Effector memory CD4-positive, alpha-beta T cell (primary cell): ENCODE measurements at regions not wholly inside any gene's neighbourhood (a gene's known extent, or its start where the extent isn't known, plus 50 kb on each side); places are given as distances from the start of the nearest gene placed in this dataset.
"Not testable (repeated sequence)": the region's sequence is repeated elsewhere in the genome, so short reads cannot be mapped to it uniquely, and the experiment has no call there.

Experiments
- DNase-seq, 3 donors: peaks; one replicate each; pipeline ENCODE4 v3.0.0-alpha.2; 2020
- H3K27ac ChIP-seq: 2 replicates; pipeline ENCODE4 v1.7.0; 2013; ENCODE audit warnings: mild to moderate bottlenecking, low read length, moderate library complexity; ENCODE audit not compliant: insufficient read depth, poor library complexity, severe bottlenecking
- H3K27me3 ChIP-seq: replicated peaks from 2 replicates; pipeline ENCODE4 v1.7.0; 2013; ENCODE audit warnings: mild to moderate bottlenecking, low read length; ENCODE audit not compliant: insufficient read depth, control insufficient read depth, poor library complexity, severe bottlenecking
- H3K36me3 ChIP-seq: 2 replicates; pipeline ENCODE4 v1.7.0; 2013; ENCODE audit warnings: mild to moderate bottlenecking, low read length, moderate library complexity; ENCODE audit not compliant: control insufficient read depth, insufficient read depth
- H3K4me1 ChIP-seq: 2 replicates; pipeline ENCODE4 v1.7.0; 2013; ENCODE audit warnings: low read length, mild to moderate bottlenecking; ENCODE audit not compliant: control insufficient read depth, insufficient read depth, poor library complexity, severe bottlenecking
- H3K4me3 ChIP-seq: 2 replicates; pipeline ENCODE4 v1.7.0; 2013; ENCODE audit warnings: low read length, low read depth, mild to moderate bottlenecking; ENCODE audit not compliant: insufficient read depth, poor library complexity, severe bottlenecking
- H3K9me3 ChIP-seq: 2 replicates; pipeline ENCODE4 v1.7.0; 2013; ENCODE audit warnings: mild to moderate bottlenecking, low read length, moderate library complexity; ENCODE audit not compliant: control insufficient read depth

DNA sequence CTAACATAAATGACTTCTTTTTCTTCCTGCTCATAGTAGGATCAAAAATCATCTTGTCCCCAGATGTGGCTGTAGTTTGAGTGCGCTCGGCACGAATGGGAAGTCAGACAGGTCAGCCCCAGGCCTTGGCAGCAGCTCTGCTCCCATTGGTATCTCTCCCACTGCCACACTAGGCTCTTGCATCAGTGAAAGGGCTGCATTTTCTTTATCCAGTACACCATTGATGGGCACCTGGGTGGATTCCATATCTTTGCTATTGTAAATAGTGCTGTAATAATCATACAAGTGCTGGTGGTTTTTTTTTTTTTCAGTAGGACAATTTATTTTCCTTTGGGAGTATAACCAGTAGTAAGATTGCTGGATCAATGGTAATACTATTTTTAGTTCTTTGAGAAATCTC, 865.5 kb downstream of the CCDC85A start:
- Histone ChIP-seq H3K9me3 (no peaks in the 10 kb centered on the region), H3K27me3 (no peaks in the 10 kb centered on the region)
- DNase-seq = no peak

DNA sequence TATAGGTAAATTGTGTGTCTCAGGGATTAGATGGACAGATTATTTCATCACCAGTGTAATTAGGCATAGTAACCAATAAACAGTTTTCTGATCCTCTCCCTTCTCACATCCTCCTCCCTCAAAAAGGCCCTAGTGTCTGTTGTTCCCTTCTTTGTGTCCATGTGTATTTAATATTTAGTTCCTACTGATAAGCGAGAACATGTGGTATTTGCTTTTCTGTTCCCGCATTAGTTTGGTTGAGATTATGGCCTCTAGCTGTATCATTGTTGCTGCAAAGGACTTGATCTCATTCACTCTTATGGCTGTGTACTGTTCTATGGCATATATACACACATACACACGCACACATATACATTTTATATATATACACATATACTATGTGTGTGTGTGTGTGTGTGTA, 866.2 kb downstream of the CCDC85A start:
- DNase-seq = no peak

More for the DNA sequence above, 865.5 kb downstream of the CCDC85A start:
- Histone ChIP-seq H3K4me1 (no peaks in the 10 kb centered on the region), H3K27ac (no peak overlapping the region), H3K36me3 (no peaks in the 10 kb centered on the region), H3K4me3 (no peak overlapping the region)

DNA sequence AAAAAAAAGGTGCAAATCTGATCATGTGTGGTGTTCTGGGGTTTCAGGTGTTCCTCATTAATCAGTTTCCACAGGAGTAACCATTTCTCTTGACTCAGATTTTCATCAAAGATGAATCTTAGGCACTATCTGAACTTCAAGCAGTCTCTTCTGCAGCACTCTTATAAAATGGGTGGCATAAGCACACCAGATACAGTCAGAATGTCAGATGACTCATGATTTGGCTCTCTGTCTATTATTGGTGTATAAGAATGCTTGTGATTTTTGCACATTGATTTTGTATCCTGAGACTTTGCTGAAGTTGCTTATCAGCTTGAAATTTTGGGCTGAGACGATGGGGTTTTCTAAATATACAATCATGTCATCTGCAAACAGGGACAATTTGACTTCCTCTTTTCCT, 882.5 kb downstream of the CCDC85A start:
- not testable (repeated sequence) for H3K4me1 ChIP-seq, H3K4me3 ChIP-seq, H3K27ac ChIP-seq, H3K36me3 ChIP-seq, H3K27me3 ChIP-seq, DNase-seq, H3K9me3 ChIP-seq

More for the DNA sequence above, 866.2 kb downstream of the CCDC85A start:
- H3K36me3 ChIP-seq = no peaks in the 10 kb centered on the region
- H3K9me3 ChIP-seq = no peaks in the 10 kb centered on the region
- H3K27ac ChIP-seq = no peak overlapping the region
- no peaks in the 10 kb centered on the region for H3K27me3 ChIP-seq
- no peaks in the 10 kb centered on the region for H3K4me1 ChIP-seq
- no peak overlapping the region for H3K4me3 ChIP-seq

DNA sequence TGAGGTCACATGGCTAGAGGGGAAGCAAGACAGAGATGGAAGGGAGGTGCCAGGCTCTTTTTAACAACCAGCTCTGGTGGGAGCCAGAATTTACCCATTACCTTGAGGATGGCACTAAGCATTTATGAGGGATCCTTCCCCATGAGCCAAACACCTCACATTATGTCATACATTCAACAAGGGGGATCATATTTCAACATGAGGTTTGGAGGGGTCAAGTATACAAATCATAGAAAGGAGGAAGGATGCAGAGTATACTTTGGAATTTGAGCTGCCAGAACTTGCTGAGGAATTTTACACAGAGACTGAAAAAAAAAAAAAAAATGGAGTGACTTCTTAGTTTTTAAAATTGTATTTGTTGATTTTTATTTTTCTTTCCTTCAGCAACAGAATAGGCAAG, 891.4 kb downstream of the CCDC85A start:
- Histone ChIP-seq H3K4me1 (no peaks in the 10 kb centered on the region), H3K27me3 (no peaks in the 10 kb centered on the region), H3K27ac (no peak overlapping the region), H3K36me3 (no peaks in the 10 kb centered on the region), H3K4me3 (no peak overlapping the region), H3K9me3 (no peaks in the 10 kb centered on the region)
- DNase-seq = no peak

DNA sequence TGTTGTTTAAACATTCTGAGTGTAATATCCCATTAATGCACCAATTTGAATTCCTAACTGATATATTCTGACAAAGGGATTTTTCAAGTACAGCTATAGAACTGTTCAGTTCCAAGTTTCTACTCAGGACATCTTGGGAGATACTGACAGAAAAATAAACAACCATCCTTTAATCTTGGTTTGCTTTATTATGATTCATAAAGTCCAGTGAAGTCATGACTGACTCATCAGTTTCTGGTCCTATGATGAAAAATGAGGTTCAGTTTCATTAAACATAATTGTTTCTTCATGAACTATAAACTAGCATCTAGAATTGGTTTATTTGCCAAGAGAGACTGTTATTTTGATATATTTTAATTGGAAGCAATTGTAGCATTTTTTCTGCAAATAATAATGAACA, 896.2 kb downstream of the CCDC85A start:
- Histone ChIP-seq H3K4me3 (no peak overlapping the region), H3K27me3 (no peaks in the 10 kb centered on the region), H3K9me3 (no peaks in the 10 kb centered on the region), H3K27ac (no peak overlapping the region), H3K36me3 (no peaks in the 10 kb centered on the region), H3K4me1 (no peaks in the 10 kb centered on the region)
- DNase-seq = no peak

DNA sequence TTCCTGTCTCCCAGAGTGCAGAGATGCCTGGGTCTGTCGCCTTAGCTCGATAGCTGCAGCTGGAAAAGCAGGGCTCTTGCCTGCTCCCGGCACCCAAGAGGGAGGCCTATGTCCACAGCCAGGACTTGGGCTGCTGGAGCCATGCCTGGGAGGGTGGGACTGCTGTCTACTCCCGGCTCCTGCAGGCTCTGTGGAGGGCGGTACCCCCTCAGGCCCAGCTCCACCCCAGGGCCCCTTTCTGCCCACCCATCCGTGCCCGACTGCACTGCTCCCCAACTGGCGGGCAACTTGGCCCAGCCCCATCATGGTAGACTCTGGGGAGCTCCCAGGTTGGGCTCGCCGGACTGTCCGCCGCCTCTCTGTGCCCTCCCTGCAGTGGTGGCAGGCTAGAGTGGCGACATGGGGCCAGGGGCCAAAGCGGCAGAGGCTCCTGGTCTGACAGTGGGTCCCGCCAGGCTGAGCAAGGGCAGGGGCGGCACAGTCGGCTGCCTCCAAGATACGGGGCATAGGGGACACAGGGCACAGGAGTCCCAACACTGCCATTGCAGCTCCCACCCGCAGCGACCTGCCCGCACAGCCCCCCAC, 901.0 kb downstream of the CCDC85A start:
- Histone ChIP-seq H3K27ac (no peak overlapping the region), H3K4me1 (no peaks in the 10 kb centered on the region), H3K27me3 (no peaks in the 10 kb centered on the region), H3K36me3 (no peaks in the 10 kb centered on the region), H3K4me3 (no peak overlapping the region), H3K9me3 (no peaks in the 10 kb centered on the region)
- DNase-seq = no peak

DNA sequence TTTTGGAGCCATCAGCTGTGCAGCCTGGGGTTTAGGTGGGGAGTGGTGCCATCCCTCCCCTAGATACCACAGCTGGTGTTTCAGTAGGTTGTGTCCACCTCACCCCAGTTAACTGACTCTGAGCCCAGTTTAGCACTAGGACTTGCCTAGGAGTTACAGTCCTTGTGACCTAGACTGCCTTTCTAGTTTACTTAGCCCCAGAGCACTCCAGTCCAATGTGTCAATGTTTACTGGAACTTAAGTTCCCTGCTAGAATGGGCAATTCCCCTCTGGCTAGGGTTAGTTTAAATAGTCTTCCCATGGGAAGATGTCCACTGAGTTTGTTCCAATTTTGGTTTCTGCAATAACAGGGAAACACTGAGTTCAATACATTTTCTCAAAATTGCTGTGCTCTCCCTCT, 909.2 kb downstream of the CCDC85A start:
- no peak for DNase-seq
- Histone ChIP-seq H3K4me1 (no peaks in the 10 kb centered on the region), H3K9me3 (no peaks in the 10 kb centered on the region), H3K27ac (no peak overlapping the region), H3K4me3 (no peak overlapping the region), H3K36me3 (no peaks in the 10 kb centered on the region), H3K27me3 (no peaks in the 10 kb centered on the region)

DNA sequence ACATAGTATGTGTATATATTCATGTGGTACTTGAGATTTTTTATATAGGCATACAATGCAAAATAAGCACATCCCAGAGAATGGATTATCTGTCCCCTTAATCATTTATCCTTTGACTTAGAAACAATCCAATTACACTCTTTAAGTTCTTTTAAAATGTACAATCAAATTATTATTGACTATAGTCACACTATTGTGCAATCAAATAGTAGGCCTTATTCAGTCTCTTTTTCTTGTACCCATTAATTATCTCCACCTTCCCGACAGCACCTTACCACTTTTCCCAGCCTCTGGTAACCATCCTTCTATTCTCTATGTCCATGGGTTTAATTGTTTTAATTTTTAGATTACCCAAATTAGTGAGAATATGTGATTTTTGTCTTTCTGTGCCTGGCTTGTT, 914.1 kb downstream of the CCDC85A start:
- H3K4me3 ChIP-seq = no peak overlapping the region
- H3K4me1 ChIP-seq = no peaks in the 10 kb centered on the region
- no peak for DNase-seq
- H3K27ac ChIP-seq = no peak overlapping the region
- H3K27me3 ChIP-seq = no peaks in the 10 kb centered on the region
- no peaks in the 10 kb centered on the region for H3K36me3 ChIP-seq
- H3K9me3 ChIP-seq = no peaks in the 10 kb centered on the region

DNA sequence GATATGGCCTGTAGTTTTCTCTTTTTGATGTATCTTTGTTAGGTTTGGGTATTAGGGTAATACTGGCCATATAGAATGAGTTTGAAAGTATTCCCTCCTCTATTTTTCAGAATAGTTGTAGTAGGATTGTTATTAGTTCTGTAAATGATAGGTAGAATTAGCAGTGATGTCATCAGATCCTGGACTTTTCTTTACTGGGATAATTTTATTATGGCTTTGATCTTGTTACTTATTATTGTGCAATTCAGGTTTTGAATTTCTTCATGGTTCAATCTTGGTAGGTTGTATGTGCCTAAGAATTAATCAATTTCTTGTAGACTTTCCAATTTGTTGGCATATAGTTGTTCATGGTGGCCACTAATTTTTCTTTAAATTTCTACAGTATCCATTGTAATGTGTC, 916.6 kb downstream of the CCDC85A start:
- Histone ChIP-seq H3K27me3 (no peaks in the 10 kb centered on the region), H3K4me3 (no peak overlapping the region), H3K36me3 (no peaks in the 10 kb centered on the region), H3K27ac (no peak overlapping the region), H3K4me1 (no peaks in the 10 kb centered on the region), H3K9me3 (no peaks in the 10 kb centered on the region)
- no peak for DNase-seq

DNA sequence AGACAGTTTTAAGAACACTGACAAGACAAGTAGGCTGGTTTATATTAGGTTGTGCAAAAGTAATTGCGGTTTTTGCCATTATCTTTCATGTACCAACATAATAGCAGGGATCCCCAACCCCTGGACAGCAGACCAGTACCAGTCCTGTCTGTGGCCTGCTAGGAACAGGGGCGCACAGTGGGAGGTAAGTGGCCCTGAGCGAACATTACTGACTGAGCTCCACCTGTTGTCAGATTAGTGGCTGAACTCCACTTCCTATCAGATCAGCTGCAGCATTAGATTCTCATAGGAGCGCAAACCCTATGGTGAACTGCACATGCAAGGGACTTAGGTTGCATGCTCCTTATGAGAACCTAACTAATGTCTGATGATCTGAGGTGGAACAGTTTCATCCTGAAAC, 921.9 kb downstream of the CCDC85A start:
- Histone ChIP-seq H3K27ac (no peak overlapping the region), H3K4me1 (no peaks in the 10 kb centered on the region), H3K4me3 (no peak overlapping the region), H3K36me3 (no peaks in the 10 kb centered on the region), H3K9me3 (no peaks in the 10 kb centered on the region), H3K27me3 (no peaks in the 10 kb centered on the region)
- no peak for DNase-seq

DNA sequence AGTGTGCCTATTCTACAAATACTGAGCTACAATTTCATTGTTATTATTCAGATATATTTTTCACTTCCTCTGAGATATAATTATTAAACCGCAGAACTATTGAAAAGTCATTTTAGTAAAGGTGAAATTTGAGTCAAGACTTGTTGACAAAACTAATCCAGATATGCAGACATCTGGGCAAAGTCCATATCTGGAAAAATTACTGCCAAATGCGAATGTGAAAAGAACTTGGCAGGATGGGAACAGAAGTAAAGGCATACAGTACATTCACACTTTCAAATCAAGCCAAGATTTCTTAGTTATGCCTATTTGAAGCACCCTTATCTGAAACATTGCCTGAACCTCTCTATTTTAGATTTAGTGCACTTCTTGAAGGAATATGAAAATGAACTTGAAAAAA, 923.6 kb downstream of the CCDC85A start:
- DNase-seq = no peak
- no peak overlapping the region for H3K4me3 ChIP-seq
- H3K36me3 ChIP-seq = no peaks in the 10 kb centered on the region
- no peaks in the 10 kb centered on the region for H3K9me3 ChIP-seq
- H3K27me3 ChIP-seq = no peaks in the 10 kb centered on the region
- no peak overlapping the region for H3K27ac ChIP-seq
- no peaks in the 10 kb centered on the region for H3K4me1 ChIP-seq
